HG02678 (cell line): ENCODE measurements at regions not wholly inside any gene's neighbourhood (a gene's known extent, or its start where the extent isn't known, plus 50 kb on each side); places are given as distances from the start of the nearest gene placed in this dataset.
"Not testable (repeated sequence)": the region's sequence is repeated elsewhere in the genome, so short reads cannot be mapped to it uniquely, and the experiment has no call there.

Source experiments
- ATAC-seq: cut with Tn5 transposase; IDR thresholded peaks from one replicate; pipeline ENCODE4 v1.9.1; 2021; ENCODE audit warnings: mild to moderate bottlenecking, moderate library complexity; ENCODE audit not compliant: unreplicated experiment

DNA sequence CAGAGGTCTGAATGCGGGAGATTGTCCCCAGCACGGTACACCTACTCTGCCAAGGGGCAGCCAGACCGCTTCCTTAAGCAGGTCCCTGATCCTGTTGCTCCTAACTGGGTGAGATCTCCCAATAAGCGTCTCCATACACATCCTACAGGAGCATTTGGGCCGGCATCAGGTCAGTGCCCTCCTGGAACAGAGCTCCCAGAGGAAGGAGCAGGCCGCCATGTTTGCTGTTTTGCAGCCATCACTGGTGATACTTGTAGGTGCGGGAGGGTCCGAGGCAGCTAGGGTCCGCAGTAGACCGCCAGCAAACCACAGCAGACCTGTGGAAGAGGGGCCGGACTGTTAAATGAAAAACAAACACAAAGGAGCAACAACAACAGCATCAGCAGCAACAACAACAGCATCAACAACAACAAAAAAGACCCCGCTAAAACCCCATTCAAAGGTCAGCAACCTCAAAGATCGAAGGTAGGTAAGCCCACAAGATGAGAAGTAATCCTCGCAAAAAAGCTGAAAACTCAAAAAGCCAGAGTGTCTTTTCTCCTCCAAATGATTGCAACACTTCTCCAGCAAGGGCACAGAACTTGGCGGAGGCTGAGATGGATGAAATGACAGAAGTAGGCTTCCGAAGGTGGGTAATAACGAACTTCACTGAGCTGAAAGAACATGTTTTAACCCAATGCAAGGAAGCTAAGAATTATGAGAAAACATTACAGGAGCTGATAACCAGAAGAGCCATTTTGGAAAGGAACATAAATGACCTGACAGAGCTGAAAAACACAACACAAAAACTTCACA lies 79.0 kb upstream of the CDH7 start:
- no peak for ATAC-seq

DNA sequence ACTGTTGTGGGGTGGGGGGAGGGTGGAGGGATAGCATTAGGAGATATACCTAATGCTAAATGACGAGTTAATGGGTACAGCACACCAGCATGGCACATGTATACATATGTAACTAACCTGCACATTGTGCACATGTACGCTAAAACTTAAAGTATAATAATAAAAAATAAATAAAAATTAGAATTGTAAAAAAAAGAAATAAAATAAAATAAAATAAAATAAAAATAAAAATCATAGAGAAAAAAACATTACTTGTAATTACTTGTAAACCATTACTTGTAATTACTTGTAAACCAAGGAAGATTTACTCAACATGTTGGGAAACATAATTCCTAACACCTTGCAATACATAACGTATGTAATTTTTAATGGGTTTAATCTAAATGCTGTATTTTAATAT lies 80.7 kb upstream of the CDH7 start:
- not testable (repeated sequence) for ATAC-seq

GRCh38 chr18:65661391-65661790 lies 89.4 kb upstream of the CDH7 start:
- no peak for ATAC-seq

- no peak for ATAC-seq
These were observed 90.9 kb upstream of the CDH7 start for GRCh38 chr18:65659912-65660311.

GRCh38 chr18:65659312-65659711 lies 91.5 kb upstream of the CDH7 start:
- ATAC-seq: no peak

GRCh38 chr18:65651192-65651591 lies 99.6 kb upstream of the CDH7 start:
- no peak for ATAC-seq

GRCh38 chr18:65632236-65632635 lies 118.6 kb upstream of the CDH7 start:
- no peak for ATAC-seq

DNA sequence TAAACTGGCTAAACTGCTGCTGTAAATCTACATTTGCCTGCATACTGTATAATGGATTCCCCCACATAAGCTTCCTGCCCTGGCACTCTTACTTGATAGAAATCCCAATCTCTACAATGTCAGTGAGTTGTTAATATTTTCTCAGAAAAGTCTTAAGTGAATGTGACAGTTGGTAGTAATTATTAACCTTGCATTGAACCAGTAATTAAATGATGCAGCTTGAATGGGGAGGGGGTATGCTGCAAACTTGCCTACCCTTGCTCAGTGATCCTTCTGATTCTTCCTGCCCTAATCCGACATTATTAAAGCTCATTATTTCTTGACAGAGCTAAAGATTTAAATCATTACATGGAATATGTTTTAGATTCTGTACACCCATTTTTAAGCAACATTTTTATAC lies 119.0 kb upstream of the CDH7 start:
- no peak for ATAC-seq

DNA sequence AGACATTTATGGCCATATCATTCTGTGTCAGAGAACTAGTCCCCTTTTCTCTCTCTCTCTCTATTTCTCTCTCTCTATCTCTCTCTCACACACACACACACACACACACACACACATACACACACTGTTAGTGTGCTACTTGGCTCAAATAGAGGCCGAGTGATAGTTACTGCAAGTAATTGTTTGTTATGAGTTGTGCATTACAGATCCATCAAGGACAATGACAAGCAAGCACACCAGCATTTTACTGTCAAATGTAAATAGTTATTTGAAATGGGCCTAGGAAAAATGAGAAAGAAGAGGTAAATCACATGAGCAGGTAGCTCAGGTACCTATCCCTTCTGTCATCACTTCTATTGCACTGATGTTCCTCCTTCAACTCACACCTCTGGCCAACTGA lies 122.4 kb upstream of the CDH7 start:
- ATAC-seq: no peak

DNA sequence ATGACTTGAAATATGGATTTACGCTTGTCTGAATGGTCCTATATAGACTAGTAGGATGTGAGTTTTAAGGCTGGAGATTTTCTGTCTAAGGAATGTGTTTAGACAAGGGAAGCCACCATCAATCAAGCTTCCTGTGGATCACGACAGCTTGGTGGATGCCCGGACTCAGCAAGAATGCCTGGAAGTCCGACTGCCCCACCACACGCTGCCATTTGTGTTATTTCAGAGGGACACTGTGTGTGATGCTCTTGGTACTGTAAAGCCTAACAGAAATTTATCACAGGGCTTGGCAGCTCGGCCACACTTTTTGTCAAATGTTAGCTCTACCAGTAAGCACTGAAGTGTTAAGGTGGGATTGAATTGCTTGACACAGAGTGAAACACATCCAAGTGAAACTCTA lies 127.1 kb upstream of the CDH7 start:
- ATAC-seq: no peak

- ATAC-seq: no peak
These were observed 128.4 kb upstream of the CDH7 start for GRCh38 chr18:65622436-65622835.

GRCh38 chr18:65620076-65620696 lies 130.6 kb upstream of the CDH7 start:
- ATAC-seq: no peak

DNA sequence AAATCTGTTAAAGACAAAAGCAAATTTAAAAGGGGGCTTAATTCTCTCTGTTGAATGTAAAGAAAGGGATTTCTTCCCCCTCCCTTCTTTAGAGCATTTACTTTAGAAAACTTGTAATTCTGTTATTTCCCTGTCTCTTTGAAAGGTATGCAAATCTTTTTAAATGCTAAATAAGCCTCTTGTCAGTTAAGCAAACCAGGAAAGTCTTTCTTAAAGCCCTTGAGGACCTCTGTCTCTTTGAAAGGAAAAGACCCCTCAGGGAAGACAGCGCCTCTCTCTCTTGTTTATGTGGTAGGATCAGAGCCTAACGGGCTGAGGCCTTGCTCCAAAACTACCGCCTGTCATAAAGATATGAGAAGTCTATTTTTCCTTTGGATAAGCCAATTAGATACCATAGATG lies 139.9 kb upstream of the CDH7 start:
- no peak for ATAC-seq

DNA sequence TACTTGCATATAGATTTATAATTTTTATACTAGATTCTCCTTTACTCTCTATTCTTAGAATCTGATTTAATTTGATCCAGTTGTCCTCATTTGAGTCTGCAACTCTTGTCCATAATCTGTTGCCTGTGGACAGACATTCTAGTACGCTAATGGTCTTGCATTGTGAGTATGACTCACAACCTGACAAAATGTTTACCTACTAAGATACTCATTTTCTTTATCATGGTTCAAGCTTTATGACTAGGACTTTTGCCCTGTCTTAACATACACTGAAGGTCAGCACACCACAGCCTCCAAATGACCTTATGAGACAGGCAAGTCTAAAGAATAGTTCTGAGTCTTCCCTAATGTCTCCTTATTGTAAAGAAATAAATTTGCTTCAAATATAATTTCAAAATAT lies 142.3 kb upstream of the CDH7 start:
- ATAC-seq: no peak

GRCh38 chr18:65607161-65607560 lies 143.7 kb upstream of the CDH7 start:
- ATAC-seq: no peak

- no peak for ATAC-seq
These were observed 144.2 kb upstream of the CDH7 start for GRCh38 chr18:65606551-65607130.

GRCh38 chr18:65605352-65605751 lies 145.5 kb upstream of the CDH7 start:
- not testable (repeated sequence) for ATAC-seq

GRCh38 chr18:65601775-65602174 lies 149.0 kb upstream of the CDH7 start:
- ATAC-seq: no peak

DNA sequence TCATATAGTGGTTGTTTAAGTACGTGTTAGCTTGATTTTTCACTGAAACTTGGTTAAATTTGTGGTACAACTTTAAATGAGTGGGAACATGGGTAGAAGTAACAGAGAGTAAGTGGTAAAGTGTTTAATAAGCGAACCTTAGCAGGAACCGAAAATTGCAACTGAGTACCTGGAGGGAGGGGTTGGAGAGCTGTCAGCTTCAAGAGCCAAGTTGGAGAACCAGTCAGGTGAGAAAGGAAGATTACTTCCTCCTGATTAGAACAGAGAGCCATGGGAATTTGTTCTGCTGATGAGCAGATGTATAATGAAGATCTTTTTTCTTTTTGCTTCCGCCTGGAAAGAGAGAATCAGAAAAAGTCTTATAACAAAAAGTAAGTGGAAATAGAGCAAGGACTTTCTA lies 158.4 kb upstream of the CDH7 start:
- ATAC-seq: no peak

- ATAC-seq: no peak
These were observed 163.3 kb upstream of the CDH7 start for GRCh38 chr18:65587491-65587890.

- not testable (repeated sequence) for ATAC-seq
These were observed 168.7 kb upstream of the CDH7 start for GRCh38 chr18:65582094-65582493.

GRCh38 chr18:65568866-65569265 lies 181.9 kb upstream of the CDH7 start:
- ATAC-seq: no peak
